DMS153 treated with DMSO at 0.1 percent for 48 hours (cell line): ENCODE measurements at regions not wholly inside any gene's neighbourhood (a gene's known extent, or its start where the extent isn't known, plus 50 kb on each side); places are given as distances from the start of the nearest gene placed in this dataset.

Source experiments
- DNase-seq: peaks from one replicate; lab custom pipeline; 2025; ENCODE audit not compliant: unreplicated experiment; lab: John Stamatoyannopoulos, UW

DNA sequence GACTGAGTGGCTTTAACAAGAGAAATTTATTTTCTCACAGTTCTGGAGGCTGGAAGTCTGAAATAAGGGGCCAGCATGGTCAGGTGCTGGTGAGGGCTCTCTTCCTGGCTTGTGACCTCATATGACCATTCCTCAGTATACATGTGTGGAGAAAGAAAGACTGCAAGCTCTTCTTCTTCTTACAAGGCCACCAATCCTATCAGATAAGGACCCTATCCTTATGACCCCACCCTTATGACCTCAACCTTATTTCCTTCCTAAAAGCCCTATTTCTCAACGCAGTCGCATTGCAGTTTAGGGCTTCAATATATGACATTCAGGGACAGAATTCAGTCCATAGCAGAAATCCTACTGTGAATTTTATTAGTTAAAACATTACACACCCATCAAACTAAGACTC is 124.4 kb upstream of the RAG2 start:
- DNase-seq: no peak

GRCh38 chr11:36719358-36720107 is 121.5 kb upstream of the RAG2 start:
- DNase-seq: no peak

GRCh38 chr11:36718451-36718850 is 120.4 kb upstream of the RAG2 start:
- no peak for DNase-seq

DNA sequence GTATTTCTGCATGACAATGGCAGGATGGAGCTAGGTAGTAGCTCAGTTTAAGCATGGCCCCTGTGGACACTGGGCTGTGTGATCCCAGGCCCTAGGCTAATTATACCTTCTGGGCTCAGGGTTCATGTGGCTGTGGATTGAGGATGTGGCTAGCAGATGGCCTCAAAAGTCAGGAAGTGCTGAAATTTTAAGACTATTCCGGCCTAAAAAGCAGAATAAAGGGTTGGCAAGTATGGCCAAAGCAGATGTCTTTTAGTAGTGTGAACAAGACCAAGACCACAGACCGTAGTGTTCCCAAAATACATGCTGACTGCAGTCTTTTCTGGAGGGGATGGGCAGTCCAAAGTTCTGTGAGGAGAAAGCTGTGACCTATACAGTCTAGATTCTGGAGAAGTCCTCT is 115.7 kb upstream of the RAG2 start:
- no peak for DNase-seq

GRCh38 chr11:36711104-36711825 is 113.2 kb upstream of the RAG2 start:
- no peak for DNase-seq
